ENCODE measurements at regions not wholly inside any gene's neighbourhood (a gene's known extent, or its start where the extent isn't known, plus 50 kb on each side); places are given as distances from the start of the nearest gene placed in this dataset.
A peak's percentile ranks its signal among the peaks of the same experiment; 100 is the strongest.

DNA sequence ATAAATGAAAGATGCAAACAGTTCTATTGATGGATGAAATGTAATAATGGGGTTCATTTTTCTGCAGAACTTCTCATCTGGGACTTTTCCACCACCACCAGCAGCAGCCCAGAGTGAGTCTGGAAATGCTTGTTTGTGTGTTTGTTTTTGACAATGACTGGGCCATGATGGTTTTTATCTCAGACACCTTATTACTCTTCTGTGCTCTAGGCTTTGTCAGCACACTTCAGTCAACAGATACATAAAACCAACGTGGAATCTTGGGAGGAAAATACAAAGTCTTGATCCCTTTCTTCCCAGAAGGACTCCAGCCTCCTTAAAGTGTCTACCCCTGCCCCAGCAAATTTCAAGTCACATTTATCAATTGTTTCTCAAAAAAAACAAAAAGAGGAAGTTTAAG, 134.0 kb downstream of the MREG start:
- Mint-ChIP-seq H3K27ac (no peak overlapping the region), H3K4me1 (no peaks in the 10 kb centered on the region), H3K9me3 (ENCODE audit: low read depth) (no peaks in the 10 kb centered on the region), H3K36me3 (ENCODE audit: low read depth) (no peaks in the 10 kb centered on the region), H3K4me3 (no peak overlapping the region), H3K27me3 (peaks cover 1% of the 10 kb centered on the region)
- ChIA-PET POLR2A (no interaction called here), CTCF (interaction anchor here (0.6 kb wide), 1 partner anchor 107 kb away, joined by 3 read pairs; no protein-coding TSS in a partner anchor)
- ATAC-seq (no peak), DNase-seq (no peak)
- intact Hi-C loops (cut with DNase I, micrococcal nuclease): no loop called here

- no peak overlapping the region for H3K27ac Mint-ChIP-seq
- intact Hi-C loops (cut with DNase I, micrococcal nuclease): no loop called here
- no peaks in the 10 kb centered on the region for H3K36me3 Mint-ChIP-seq (ENCODE audit: low read depth)
- CTCF ChIA-PET: no interaction called here
- DNase-seq: no peak
- no peaks in the 10 kb centered on the region for H3K4me1 Mint-ChIP-seq
- POLR2A ChIA-PET: no interaction called here
- ATAC-seq: no peak
- H3K27me3 Mint-ChIP-seq: peaks cover 1% of the 10 kb centered on the region
- no peaks in the 10 kb centered on the region for H3K9me3 Mint-ChIP-seq (ENCODE audit: low read depth)
- H3K4me3 Mint-ChIP-seq: no peak overlapping the region
These were observed 134.8 kb downstream of the MREG start for GRCh38 chr2:215878476-215879063.

DNA sequence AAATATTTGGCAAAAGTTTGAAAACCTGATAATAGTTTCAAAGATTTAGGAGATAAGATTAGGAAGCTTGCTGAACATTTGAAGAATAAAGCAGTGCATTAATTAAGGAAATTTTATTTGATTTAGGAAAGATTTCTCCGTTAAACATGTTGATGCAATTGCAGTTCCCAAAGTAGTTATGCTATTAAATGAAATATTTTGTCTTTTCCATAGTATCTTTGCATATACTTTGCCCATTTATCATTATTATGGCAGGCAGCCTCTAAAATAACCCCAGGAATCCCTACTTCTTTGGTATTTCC, 136.5 kb downstream of the MREG start:
- DNase-seq: no peak
- CTCF ChIA-PET: no interaction called here
- no peaks in the 10 kb centered on the region for H3K9me3 Mint-ChIP-seq (ENCODE audit: low read depth)
- H3K36me3 Mint-ChIP-seq (ENCODE audit: low read depth): no peaks in the 10 kb centered on the region
- peaks cover 1% of the 10 kb centered on the region for H3K27me3 Mint-ChIP-seq
- ATAC-seq: no peak
- POLR2A ChIA-PET: interaction anchor here (0.6 kb wide), 1 partner anchor 310 kb away, joined by 3 read pairs; no protein-coding TSS in a partner anchor
- no peak overlapping the region for H3K4me3 Mint-ChIP-seq
- intact Hi-C loops (cut with DNase I, micrococcal nuclease): no loop called here
- no peaks in the 10 kb centered on the region for H3K4me1 Mint-ChIP-seq
- no peak overlapping the region for H3K27ac Mint-ChIP-seq

- H3K36me3 Mint-ChIP-seq (ENCODE audit: low read depth): no peaks in the 10 kb centered on the region
- no peaks in the 10 kb centered on the region for H3K4me1 Mint-ChIP-seq
- no peak overlapping the region for H3K4me3 Mint-ChIP-seq
- intact Hi-C loops (cut with DNase I, micrococcal nuclease): no loop called here
- no peak for ATAC-seq
- DNase-seq: no peak
- no peak overlapping the region for H3K27ac Mint-ChIP-seq
- POLR2A ChIA-PET: interaction anchor here (0.6 kb wide), 1 partner anchor 309 kb away, joined by 3 read pairs; no protein-coding TSS in a partner anchor
- CTCF ChIA-PET: interaction anchor here (0.7 to 2.2 kb wide), 2 partner anchors 55 to 356 kb away, joined by 3 to 6 read pairs; no protein-coding TSS in a partner anchor
- H3K27me3 Mint-ChIP-seq: peaks cover 1% of the 10 kb centered on the region
- H3K9me3 Mint-ChIP-seq (ENCODE audit: low read depth): no peaks in the 10 kb centered on the region
These were observed 137.0 kb downstream of the MREG start for GRCh38 chr2:215876139-215876936.

GRCh38 chr2:215874418-215874817, 138.9 kb downstream of the MREG start:
- POLR2A ChIA-PET: no interaction called here

GRCh38 chr2:215870986-215871385, 142.4 kb downstream of the MREG start:
- H3K36me3 Mint-ChIP-seq (ENCODE audit: low read depth): no peaks in the 10 kb centered on the region
- H3K27me3 Mint-ChIP-seq: no peaks in the 10 kb centered on the region
- ATAC-seq (no peak), DNase-seq (peak; percentile 20)
- H3K4me1 Mint-ChIP-seq: no peaks in the 10 kb centered on the region
- H3K27ac Mint-ChIP-seq: no peak overlapping the region
- intact Hi-C loops (cut with DNase I, micrococcal nuclease): no loop called here
- no peak overlapping the region for H3K4me3 Mint-ChIP-seq
- no peaks in the 10 kb centered on the region for H3K9me3 Mint-ChIP-seq (ENCODE audit: low read depth)
- ChIA-PET POLR2A (no interaction called here), CTCF (interaction anchor here (0.6 to 0.7 kb wide), 2 partner anchors 110 to 397 kb away, joined by 3 read pairs; no protein-coding TSS in a partner anchor)

More at GRCh38 chr2:215874418-215874817, 138.9 kb downstream of the MREG start:
- Mint-ChIP-seq H3K4me3 (no peak overlapping the region), H3K27ac (no peak overlapping the region), H3K9me3 (ENCODE audit: low read depth) (no peaks in the 10 kb centered on the region), H3K27me3 (peaks cover 1% of the 10 kb centered on the region), H3K36me3 (ENCODE audit: low read depth) (no peaks in the 10 kb centered on the region), H3K4me1 (no peaks in the 10 kb centered on the region)
- DNase-seq (no peak), ATAC-seq (peak; percentile 66)
- intact Hi-C loops (cut with DNase I, micrococcal nuclease): no loop called here
- CTCF ChIA-PET: interaction anchor here (0.7 to 2.2 kb wide), 3 partner anchors 29 to 57 kb away, joined by 3 to 6 read pairs (median 3); no protein-coding TSS in a partner anchor

DNA sequence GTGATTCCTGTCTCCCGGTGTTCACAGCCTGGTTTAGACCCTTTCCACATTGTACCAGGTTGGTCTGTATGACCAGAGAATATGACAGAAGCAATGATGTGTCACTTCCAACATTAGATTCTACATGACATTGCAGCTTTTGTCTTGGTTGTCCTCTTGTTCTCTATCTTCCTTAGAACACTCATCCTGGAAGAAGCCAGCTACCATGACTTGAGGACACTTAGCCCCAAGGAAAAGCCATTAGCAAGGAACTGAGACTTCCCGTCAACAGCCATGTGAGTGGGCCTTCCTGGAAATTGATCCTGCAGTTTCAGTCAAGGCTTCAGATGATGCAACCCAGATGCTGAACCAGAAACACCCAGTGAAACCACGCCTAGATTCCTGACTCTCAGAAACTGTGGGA, 143.3 kb downstream of the MREG start:
- ChIA-PET CTCF (no interaction called here), POLR2A (no interaction called here)
- DNase-seq (no peak), ATAC-seq (no peak)
- no peaks in the 10 kb centered on the region for H3K4me1 Mint-ChIP-seq
- H3K27me3 Mint-ChIP-seq: peaks cover 3% of the 10 kb centered on the region
- no peaks in the 10 kb centered on the region for H3K9me3 Mint-ChIP-seq (ENCODE audit: low read depth)
- no peaks in the 10 kb centered on the region for H3K36me3 Mint-ChIP-seq (ENCODE audit: low read depth)
- H3K27ac Mint-ChIP-seq: peak overlapping the region; percentile 7
- no peak overlapping the region for H3K4me3 Mint-ChIP-seq
- intact Hi-C loops (cut with DNase I, micrococcal nuclease): no loop called here

- no peaks in the 10 kb centered on the region for H3K36me3 Mint-ChIP-seq (ENCODE audit: low read depth)
- intact Hi-C loops (cut with DNase I, micrococcal nuclease): no loop called here
- no peak overlapping the region for H3K27ac Mint-ChIP-seq
- ChIA-PET CTCF (no interaction called here), POLR2A (no interaction called here)
- DNase-seq: no peak
- H3K9me3 Mint-ChIP-seq (ENCODE audit: low read depth): no peaks in the 10 kb centered on the region
- no peaks in the 10 kb centered on the region for H3K4me1 Mint-ChIP-seq
- ATAC-seq: no peak
- peaks cover 6% of the 10 kb centered on the region for H3K27me3 Mint-ChIP-seq
- H3K4me3 Mint-ChIP-seq: no peak overlapping the region
These were observed 144.4 kb downstream of the MREG start for GRCh38 chr2:215868846-215869543.

DNA sequence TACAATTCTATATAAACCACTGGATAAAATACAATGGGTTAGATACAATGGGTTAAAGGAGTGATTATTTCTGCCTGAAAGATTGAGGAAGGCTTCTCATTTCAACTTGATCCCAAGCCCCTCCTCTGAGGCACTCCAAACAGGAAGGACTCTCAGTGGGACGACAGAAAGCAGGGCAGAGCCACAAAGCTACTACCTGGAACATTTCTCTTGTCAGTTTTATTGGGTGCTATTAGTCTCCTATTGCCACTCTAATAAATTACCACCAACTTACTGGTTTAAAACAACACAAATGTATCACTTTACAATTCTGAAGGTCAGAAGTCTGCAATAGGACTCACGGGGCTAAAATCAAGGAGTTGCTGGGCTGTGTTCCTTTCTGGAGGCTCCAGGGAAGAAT, 146.7 kb downstream of the MREG start:
- Mint-ChIP-seq H3K36me3 (ENCODE audit: low read depth) (no peaks in the 10 kb centered on the region), H3K9me3 (ENCODE audit: low read depth) (no peaks in the 10 kb centered on the region), H3K27ac (no peak overlapping the region), H3K4me3 (no peak overlapping the region), H3K4me1 (no peaks in the 10 kb centered on the region), H3K27me3 (peaks cover 10% of the 10 kb centered on the region)
- DNase-seq: no peak
- ChIA-PET CTCF (no interaction called here), POLR2A (no interaction called here)
- no peak for ATAC-seq
- intact Hi-C loops (cut with DNase I, micrococcal nuclease): no loop called here

- ATAC-seq: no peak
- no peaks in the 10 kb centered on the region for H3K36me3 Mint-ChIP-seq (ENCODE audit: low read depth)
- intact Hi-C loops (cut with DNase I, micrococcal nuclease): no loop called here
- H3K4me1 Mint-ChIP-seq: no peaks in the 10 kb centered on the region
- no peak overlapping the region for H3K4me3 Mint-ChIP-seq
- no peaks in the 10 kb centered on the region for H3K9me3 Mint-ChIP-seq (ENCODE audit: low read depth)
- CTCF ChIA-PET: no interaction called here
- no peak for DNase-seq
- no peak overlapping the region for H3K27ac Mint-ChIP-seq
- POLR2A ChIA-PET: no interaction called here
- H3K27me3 Mint-ChIP-seq: peaks cover 10% of the 10 kb centered on the region
These were observed 149.7 kb downstream of the MREG start for GRCh38 chr2:215863687-215864086.

DNA sequence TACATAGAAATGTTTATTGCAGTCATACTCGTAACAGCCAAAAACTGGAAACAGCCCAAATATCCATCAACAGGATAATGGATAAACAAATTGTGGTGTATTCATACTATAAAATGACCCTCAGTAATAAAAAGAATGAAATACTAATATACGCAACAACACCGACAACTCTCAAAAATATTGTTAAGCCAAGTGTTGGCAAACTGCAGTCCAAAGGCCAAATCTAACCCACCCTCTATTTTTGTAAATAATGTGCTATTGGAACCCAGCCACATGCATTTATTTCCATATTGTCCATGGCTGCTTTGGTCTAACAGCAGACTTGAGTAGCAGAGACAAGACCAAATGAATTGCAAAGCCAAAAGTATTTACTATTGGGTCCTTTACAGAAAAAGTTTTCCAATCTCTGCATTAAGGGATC, 151.0 kb downstream of the MREG start:
- H3K36me3 Mint-ChIP-seq (ENCODE audit: low read depth): no peaks in the 10 kb centered on the region
- no peaks in the 10 kb centered on the region for H3K4me1 Mint-ChIP-seq
- ATAC-seq (no peak), DNase-seq (no peak)
- H3K4me3 Mint-ChIP-seq: no peak overlapping the region
- no peak overlapping the region for H3K27ac Mint-ChIP-seq
- intact Hi-C loops (cut with DNase I, micrococcal nuclease): no loop called here
- no peaks in the 10 kb centered on the region for H3K9me3 Mint-ChIP-seq (ENCODE audit: low read depth)
- ChIA-PET POLR2A (no interaction called here), CTCF (no interaction called here)
- peaks cover 10% of the 10 kb centered on the region for H3K27me3 Mint-ChIP-seq
